ENCODE measurements at regions not wholly inside any gene's neighbourhood (a gene's known extent, or its start where the extent isn't known, plus 50 kb on each side); places are given as distances from the start of the nearest gene placed in this dataset.

DNA sequence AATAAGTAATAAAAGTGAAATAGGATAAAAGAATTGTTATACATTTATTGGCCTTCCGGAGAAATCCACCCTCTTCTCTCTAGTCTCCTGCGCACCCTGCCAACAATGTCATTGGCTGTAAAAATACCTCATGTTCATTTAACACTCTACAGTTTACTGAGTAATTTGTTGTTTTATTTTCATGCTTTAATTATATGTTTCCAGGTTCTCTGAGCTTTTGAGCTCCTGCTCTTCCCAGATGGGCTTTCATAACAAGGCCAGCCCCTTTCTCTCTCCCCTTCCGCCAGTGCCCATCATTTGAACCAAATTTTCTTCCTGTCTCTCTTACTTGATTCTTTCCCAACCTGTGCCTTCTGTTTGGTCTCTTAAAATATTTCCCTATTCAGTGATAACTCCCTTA is 144.6 kb upstream of the PRSS1 start:
- no peak for TF ChIP-seq CTCF (IDR thresholded peaks at IDR 0.05)
- no peak for TF ChIP-seq POLR2AphosphoS5 (IDR thresholded peaks at IDR 0.05)
- no peak for TF ChIP-seq EP300 (IDR thresholded peaks at IDR 0.05)
- no peak for TF ChIP-seq POLR2A (IDR thresholded peaks at IDR 0.05)
- no peak overlapping the region for H3K4me3 ChIP-seq
- 74 to 82% methylated on average over 3 of the region's 3 CpGs for WGBS, 2 donors
- no peak overlapping the region for H3K27ac ChIP-seq
- no peaks in the 10 kb centered on the region for H3K27me3 ChIP-seq
- no peaks in the 10 kb centered on the region for H3K36me3 ChIP-seq
- H3K9me3 ChIP-seq: no peaks in the 10 kb centered on the region
- DNase-seq (no peak), ATAC-seq (ENCODE audit: low FRiP score in 2 of 2) (no peak)
- peaks cover 0 to 4% (median 0%) of the 10 kb centered on the region in 4 donors for H3K4me1 ChIP-seq

GRCh38 chr7:142603870-142604448 is 145.3 kb upstream of the PRSS1 start:
- H3K9me3 ChIP-seq: no peaks in the 10 kb centered on the region
- WGBS, 2 donors: 12 to 17% methylated on average over 9 of the region's 9 CpGs
- ATAC-seq (ENCODE audit: low FRiP score in 2 of 2) (peak in 1 of 2 donors; percentile 56), DNase-seq (no peak)
- no peak overlapping the region for H3K27ac ChIP-seq
- peak; percentile 39 to 68 (median 54) for TF ChIP-seq CTCF (IDR thresholded peaks at IDR 0.05)
- no peak for TF ChIP-seq POLR2AphosphoS5 (IDR thresholded peaks at IDR 0.05)
- no peak for TF ChIP-seq POLR2A (IDR thresholded peaks at IDR 0.05)
- TF ChIP-seq EP300 (IDR thresholded peaks at IDR 0.05): no peak
- no peaks in the 10 kb centered on the region for H3K36me3 ChIP-seq
- H3K27me3 ChIP-seq: no peaks in the 10 kb centered on the region
- peaks cover 0 to 4% (median 0%) of the 10 kb centered on the region in 4 donors for H3K4me1 ChIP-seq
- H3K4me3 ChIP-seq: no peak overlapping the region

DNA sequence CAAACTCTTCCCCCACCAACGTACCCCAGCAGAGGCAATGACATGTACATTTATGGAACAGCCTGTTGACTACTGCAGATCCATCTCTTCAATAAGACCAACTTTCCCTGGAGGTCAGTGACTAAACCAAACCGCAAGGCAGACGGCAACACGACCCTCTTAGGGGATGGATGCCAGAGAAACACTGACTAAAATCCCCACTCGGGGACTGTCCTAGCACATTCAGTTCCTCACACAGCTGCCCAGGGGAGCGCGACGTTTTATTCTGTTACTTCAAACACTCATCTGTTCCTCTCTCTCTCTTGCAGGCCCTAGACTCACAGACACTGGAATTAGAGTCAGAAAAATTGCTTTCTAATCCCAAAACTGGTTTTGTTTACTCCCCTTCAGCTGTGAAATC is 146.5 kb upstream of the PRSS1 start:
- Histone ChIP-seq H3K9me3 (no peaks in the 10 kb centered on the region), H3K36me3 (no peaks in the 10 kb centered on the region), H3K27ac (no peak overlapping the region), H3K4me3 (no peak overlapping the region), H3K4me1 (peaks cover 0 to 4% (median 0%) of the 10 kb centered on the region in 4 donors), H3K27me3 (no peaks in the 10 kb centered on the region)
- no peak for DNase-seq
- no peak for ATAC-seq (ENCODE audit: low FRiP score in 2 of 2)
- WGBS, 2 donors: 37 to 51% methylated on average over 8 of the region's 8 CpGs
- no peak for TF ChIP-seq EP300 (IDR thresholded peaks at IDR 0.05)
- TF ChIP-seq CTCF (IDR thresholded peaks at IDR 0.05): no peak
- TF ChIP-seq POLR2AphosphoS5 (IDR thresholded peaks at IDR 0.05): no peak
- no peak for TF ChIP-seq POLR2A (IDR thresholded peaks at IDR 0.05)

DNA sequence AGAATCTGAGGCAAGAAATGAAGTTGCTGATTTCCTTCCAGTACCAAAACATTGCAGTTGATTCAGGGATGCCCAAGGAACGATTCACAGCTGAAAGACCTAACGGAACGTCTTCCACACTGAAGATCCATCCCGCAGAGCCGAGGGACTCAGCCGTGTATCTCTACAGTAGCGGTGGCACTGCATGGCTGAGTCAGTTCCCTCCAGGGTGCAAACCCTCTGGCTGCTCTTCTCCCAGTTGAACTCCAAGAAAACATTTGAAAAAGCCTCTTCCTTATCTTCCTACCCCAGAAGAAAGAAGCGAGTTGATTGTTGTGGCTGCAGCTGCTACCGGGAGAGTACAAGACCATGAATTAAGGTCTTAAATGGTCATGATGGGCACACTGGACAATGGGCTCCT is 147.1 kb upstream of the PRSS1 start:
- Histone ChIP-seq H3K4me1 (peaks cover 0 to 4% (median 0%) of the 10 kb centered on the region in 4 donors), H3K27me3 (no peaks in the 10 kb centered on the region), H3K36me3 (no peaks in the 10 kb centered on the region), H3K4me3 (no peak overlapping the region), H3K9me3 (no peaks in the 10 kb centered on the region), H3K27ac (no peak overlapping the region)
- WGBS, 2 donors: 84 to 88% methylated on average over 9 of the region's 9 CpGs
- ATAC-seq (ENCODE audit: low FRiP score in 2 of 2) (peak in 1 of 2 donors; percentile 57), DNase-seq (no peak)
- TF ChIP-seq POLR2AphosphoS5 (IDR thresholded peaks at IDR 0.05): no peak
- TF ChIP-seq CTCF (IDR thresholded peaks at IDR 0.05): no peak
- TF ChIP-seq EP300 (IDR thresholded peaks at IDR 0.05): no peak
- no peak for TF ChIP-seq POLR2A (IDR thresholded peaks at IDR 0.05)

DNA sequence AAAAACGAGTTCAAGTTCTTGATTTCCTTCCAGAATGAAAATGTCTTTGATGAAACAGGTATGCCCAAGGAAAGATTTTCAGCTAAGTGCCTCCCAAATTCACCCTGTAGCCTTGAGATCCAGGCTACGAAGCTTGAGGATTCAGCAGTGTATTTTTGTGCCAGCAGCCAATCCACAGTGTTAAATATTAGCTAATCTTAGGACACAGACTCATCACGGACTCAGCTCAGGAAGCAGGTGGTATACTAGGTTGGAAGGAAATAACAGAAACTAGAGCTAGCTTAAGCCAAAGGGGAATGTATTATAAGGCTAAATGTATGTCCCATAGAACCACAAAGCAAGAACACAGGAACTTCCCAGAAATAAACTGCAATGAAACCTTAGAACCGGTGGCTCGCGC is 151.0 kb upstream of the PRSS1 start:
- Histone ChIP-seq H3K27me3 (no peaks in the 10 kb centered on the region), H3K4me3 (no peak overlapping the region), H3K9me3 (no peaks in the 10 kb centered on the region), H3K36me3 (no peaks in the 10 kb centered on the region), H3K27ac (no peak overlapping the region), H3K4me1 (no peaks in the 10 kb centered on the region)
- 44 to 58% methylated on average over 6 of the region's 6 CpGs for WGBS, 2 donors
- TF ChIP-seq POLR2AphosphoS5 (IDR thresholded peaks at IDR 0.05) (no peak), EP300 (IDR thresholded peaks at IDR 0.05) (no peak), CTCF (IDR thresholded peaks at IDR 0.05) (no peak), POLR2A (IDR thresholded peaks at IDR 0.05) (no peak)
- ATAC-seq (ENCODE audit: low FRiP score in 2 of 2) (no peak), DNase-seq (no peak)

Measured in upper lobe of left lung (tissue), 6 donors.